SU-DHL-6 (cell line): ENCODE measurements at regions not wholly inside any gene's neighbourhood (a gene's known extent, or its start where the extent isn't known, plus 50 kb on each side); places are given as distances from the start of the nearest gene placed in this dataset.
"Not testable (repeated sequence)": the region's sequence is repeated elsewhere in the genome, so short reads cannot be mapped to it uniquely, and the experiment has no call there.

Source experiments
- H2AFZ ChIP-seq: fragments of 200-600 bp; sonication (generic); 2 replicates; pipeline ENCODE4 v1.6.1; 2014; ENCODE audit warnings: low read depth, mild to moderate bottlenecking, moderate library complexity, mixed read lengths, antibody characterized with exemption, low read length; ENCODE audit not compliant: severe bottlenecking
- H3F3A ChIP-seq: fragments of 200-600 bp; shearing (Covaris generic); 2 replicates; pipeline ENCODE4 v1.6.0; 2016; ENCODE audit warnings: antibody characterized with exemption, mild to moderate bottlenecking; ENCODE audit not compliant: insufficient read depth
- H3K27ac ChIP-seq: fragments of 200-600 bp; sonication (generic); 2 replicates; pipeline ENCODE4 v1.5.1; 2016; ENCODE audit warnings: low read depth, mild to moderate bottlenecking, low read length, moderate library complexity, mixed read lengths
- H3K27me3 ChIP-seq: fragments of 200-600 bp; sonication (generic), shearing (Covaris generic); 2 replicates; pipeline ENCODE4 v1.6.0; 2014; ENCODE audit warnings: mild to moderate bottlenecking, low read length
- H3K36me3 ChIP-seq: fragments of 200-600 bp; sonication (generic); 2 replicates; pipeline ENCODE4 v1.6.1; 2014; ENCODE audit warnings: mild to moderate bottlenecking, low read length, mixed read lengths
- H3K4me2 ChIP-seq: fragments of 300-600, 200-600 bp; shearing (Covaris generic), sonication (generic); 2 replicates; pipeline ENCODE4 v1.6.0; 2014; ENCODE audit warnings: low read length, low read depth, mild to moderate bottlenecking; ENCODE audit not compliant: poor library complexity, severe bottlenecking
- H3K4me3 ChIP-seq: fragments of 200-600 bp; sonication (generic); 2 replicates; pipeline ENCODE4 v1.5.1; 2014; ENCODE audit warnings: antibody characterized with exemption, low read length, mild to moderate bottlenecking, mixed read lengths; ENCODE audit not compliant: insufficient read depth, poor library complexity, severe bottlenecking
- H3K79me2 ChIP-seq: fragments of 200-600 bp; sonication (generic); 2 replicates; pipeline ENCODE4 v1.6.1; 2014; ENCODE audit warnings: mild to moderate bottlenecking, low read length, moderate library complexity; ENCODE audit not compliant: insufficient read depth
- H3K9ac ChIP-seq: fragments of 200-600 bp; sonication (generic); 2 replicates; pipeline ENCODE4 v1.7.0; 2014; ENCODE audit warnings: mild to moderate bottlenecking, low read length
- H3K9me2 ChIP-seq: fragments of 200-600 bp; sonication (generic); replicated peaks from 2 replicates; pipeline ENCODE4 v1.6.1; 2014; ENCODE audit warnings: low read length; ENCODE audit not compliant: insufficient read depth
- H3K9me3 ChIP-seq: fragments of 200-600 bp; sonication (generic); 2 replicates; pipeline ENCODE4 v1.6.1; 2014; ENCODE audit warnings: low read length, mixed read lengths; ENCODE audit not compliant: insufficient read depth
- H4K20me1 ChIP-seq: fragments of 200-600 bp; sonication (generic); 2 replicates; pipeline ENCODE4 v1.6.1; 2014; ENCODE audit warnings: low read depth, mild to moderate bottlenecking, antibody characterized with exemption, low read length, moderate library complexity, mixed read lengths
- CTCF ChIP-seq: fragments of 200-600 bp; sonication (generic); IDR thresholded peaks from one replicate; pipeline ENCODE4 v1.5.1; 2017; ENCODE audit warnings: antibody characterized with exemption, mild to moderate bottlenecking, low read length, moderate library complexity; ENCODE audit not compliant: insufficient read depth, poor library complexity, severe bottlenecking
- EZH2phosphoT487 ChIP-seq: fragments of 200-600 bp; sonication (generic), shearing (Covaris generic); conservative IDR thresholded peaks from 2 replicates; pipeline ENCODE4 v1.6.1; 2018; ENCODE audit warnings: mild to moderate bottlenecking, antibody characterized with exemption, low read length, moderate library complexity, mixed read lengths

- Histone ChIP-seq H3K9me3 (no peaks in the 10 kb centered on the region), H3K27me3 (no peaks in the 10 kb centered on the region), H4K20me1 (no peaks in the 10 kb centered on the region), H3F3A (no peaks in the 10 kb centered on the region), H3K4me2 (no peak overlapping the region), H3K9me2 (0 out of 2 replicates have a peak, but pooled peaks cover 4% of the 10 kb centered on the region), H3K27ac (no peak overlapping the region), H3K36me3 (no peaks in the 10 kb centered on the region), H3K79me2 (no peaks in the 10 kb centered on the region), H2AFZ (no peak overlapping the region), H3K4me3 (no peak overlapping the region), H3K9ac (no peak overlapping the region)
- TF ChIP-seq EZH2phosphoT487 (no peak), CTCF (no peak)
These were observed 130.3 kb upstream of the TUSC1 start for GRCh38 chr9:25808554-25808953.

DNA sequence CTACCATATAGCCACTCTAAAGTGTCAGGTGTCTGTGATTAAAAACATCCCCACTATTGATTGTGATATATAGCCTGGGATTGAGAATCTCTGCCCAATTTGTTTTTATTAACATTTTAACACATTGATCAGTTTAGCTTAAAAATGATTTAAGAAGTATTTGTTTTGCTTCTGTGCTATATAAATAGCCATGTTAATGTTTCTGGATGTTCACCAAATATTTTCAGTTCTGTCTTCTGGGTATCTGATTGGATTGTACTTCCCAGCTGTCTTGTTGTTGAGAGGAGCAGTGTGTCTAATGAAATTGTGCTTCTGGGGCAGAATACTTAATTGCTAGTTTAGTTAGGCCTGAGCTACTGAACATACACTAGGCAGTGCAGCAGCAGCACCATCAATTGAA is 126.6 kb upstream of the TUSC1 start:
- no peak overlapping the region for H2AFZ ChIP-seq
- no peak for TF ChIP-seq CTCF
- H3K9me3 ChIP-seq = no peaks in the 10 kb centered on the region
- no peaks in the 10 kb centered on the region for H3K79me2 ChIP-seq
- H3K9me2 ChIP-seq = no peaks in the 10 kb centered on the region
- no peaks in the 10 kb centered on the region for H3F3A ChIP-seq
- H3K27me3 ChIP-seq = no peaks in the 10 kb centered on the region
- no peaks in the 10 kb centered on the region for H4K20me1 ChIP-seq
- no peak overlapping the region for H3K4me2 ChIP-seq
- H3K9ac ChIP-seq = no peak overlapping the region
- H3K4me3 ChIP-seq = no peak overlapping the region
- no peaks in the 10 kb centered on the region for H3K36me3 ChIP-seq
- H3K27ac ChIP-seq = no peak overlapping the region

- not testable (repeated sequence) for H3K27ac ChIP-seq, H3K36me3 ChIP-seq, H3K9me3 ChIP-seq, H3F3A ChIP-seq, H3K9ac ChIP-seq, H2AFZ ChIP-seq, H3K4me2 ChIP-seq, H3K4me3 ChIP-seq, H3K27me3 ChIP-seq, H3K9me2 ChIP-seq, H3K79me2 ChIP-seq, H4K20me1 ChIP-seq
These were observed 123.7 kb upstream of the TUSC1 start for GRCh38 chr9:25801989-25802388.

GRCh38 chr9:25773805-25774204 is 95.6 kb upstream of the TUSC1 start:
- Histone ChIP-seq H3K79me2 (no peaks in the 10 kb centered on the region), H3K4me2 (no peak overlapping the region), H4K20me1 (no peaks in the 10 kb centered on the region), H3K27me3 (no peaks in the 10 kb centered on the region), H3K4me3 (no peak overlapping the region), H3K9me3 (no peaks in the 10 kb centered on the region), H2AFZ (no peak overlapping the region), H3K9ac (no peak overlapping the region), H3K9me2 (no peaks in the 10 kb centered on the region), H3K27ac (no peak overlapping the region), H3F3A (no peaks in the 10 kb centered on the region), H3K36me3 (no peaks in the 10 kb centered on the region)
- TF ChIP-seq CTCF (no peak), EZH2phosphoT487 (no peak)
